GM23338 (cell line): ENCODE measurements at regions not wholly inside any gene's neighbourhood (a gene's known extent, or its start where the extent isn't known, plus 50 kb on each side); places are given as distances from the start of the nearest gene placed in this dataset.

Experiments
- ATAC-seq: fragments of 200-7000 bp; cut with Tn5 transposase; 3 replicates; pipeline ENCODE4 v1.9.1; 2020
- DNase-seq: peaks from one replicate; pipeline ENCODE4 v3.0.0-alpha.2; 2015; ENCODE audit warnings: low spot score
- H2AFZ ChIP-seq: fragments of 200-600 bp; sonication (generic); 2 replicates; pipeline ENCODE4 v1.8.0; 2016; ENCODE audit warnings: antibody characterized with exemption, mild to moderate bottlenecking, moderate library complexity
- H3F3A ChIP-seq: fragments of 200-600 bp; sonication (generic); replicated peaks from 2 replicates; pipeline ENCODE4 v1.8.0; 2017; ENCODE audit warnings: antibody characterized with exemption, mixed run types, low read depth
- H3K27ac ChIP-seq: fragments of 200-600 bp; sonication (generic); 2 replicates; pipeline ENCODE4 v1.6.1; 2016; ENCODE audit warnings: low read depth
- H3K27me3 ChIP-seq: fragments of 200-600 bp; sonication (generic); 2 replicates; pipeline ENCODE4 v1.8.0; 2016; ENCODE audit warnings: mild to moderate bottlenecking, mixed run types, moderate library complexity; ENCODE audit not compliant: insufficient read depth
- H3K36me3 ChIP-seq: fragments of 200-600 bp; sonication (generic); 2 replicates; pipeline ENCODE4 v1.8.0; 2016; ENCODE audit warnings: mild to moderate bottlenecking; ENCODE audit not compliant: insufficient read depth
- H3K4me1 ChIP-seq: fragments of 200-600 bp; sonication (generic); 2 replicates; pipeline ENCODE4 v1.8.0; 2016; ENCODE audit warnings: mild to moderate bottlenecking, moderate library complexity; ENCODE audit not compliant: insufficient read depth
- H3K4me2 ChIP-seq: fragments of 200-600 bp; sonication (generic); 2 replicates; pipeline ENCODE4 v1.7.1; 2017; ENCODE audit warnings: mixed run types
- H3K4me3 ChIP-seq: fragments of 200-600 bp; sonication (generic); 2 replicates; pipeline ENCODE4 v1.6.1; 2016; ENCODE audit warnings: mixed run types
- H3K79me2 ChIP-seq: fragments of 200-600 bp; sonication (generic); replicated peaks from 2 replicates; pipeline ENCODE4 v1.8.0; 2017; ENCODE audit warnings: mild to moderate bottlenecking; ENCODE audit not compliant: insufficient read depth
- H3K9me2 ChIP-seq: fragments of 200-600 bp; sonication (generic); 2 replicates; pipeline ENCODE4 v1.8.0; 2017; ENCODE audit not compliant: insufficient read depth
- H4K20me1 ChIP-seq: fragments of 200-600 bp; sonication (generic); replicated peaks from 2 replicates; pipeline ENCODE4 v1.8.0; 2017; ENCODE audit warnings: mild to moderate bottlenecking; ENCODE audit not compliant: insufficient read depth
- H3K27ac Mint-ChIP-seq: 2 replicates; pipeline ENCODE4 v1.8.0; 2020; ENCODE audit warnings: inconsistent platforms, mild to moderate bottlenecking, moderate library complexity, mixed read lengths
- H3K27me3 Mint-ChIP-seq: 3 replicates; pipeline ENCODE4 v1.8.0; 2022; ENCODE audit warnings: low read depth, mild to moderate bottlenecking, moderate library complexity, mixed read lengths, inconsistent platforms; ENCODE audit not compliant: insufficient read depth, poor library complexity
- H3K36me3 Mint-ChIP-seq: 3 replicates; pipeline ENCODE4 v1.8.0; 2021; ENCODE audit warnings: low read depth, mild to moderate bottlenecking, inconsistent platforms, moderate library complexity, mixed read lengths
- H3K4me1 Mint-ChIP-seq: 3 replicates; pipeline ENCODE4 v1.8.0; 2020; ENCODE audit warnings: mild to moderate bottlenecking, inconsistent platforms, mixed read lengths
- H3K4me3 Mint-ChIP-seq: 3 replicates; pipeline ENCODE4 v1.8.0; 2021; ENCODE audit warnings: moderate library complexity, mild to moderate bottlenecking, inconsistent platforms, mixed read lengths
- H3K9me3 Mint-ChIP-seq: 3 replicates; pipeline ENCODE4 v1.8.0; 2020; ENCODE audit warnings: moderate library complexity, mild to moderate bottlenecking, inconsistent platforms, mixed read lengths
- CREB1 ChIP-seq: fragments of 250-450 bp; sonication (Bioruptor Pico); IDR thresholded peaks from 2 replicates; pipeline ENCODE4 v1.5.0; 2020; ENCODE audit warnings: low read depth, mild to moderate bottlenecking, moderate library complexity
- CTCF ChIP-seq, 2 experiments: fragments of 200-600 bp in 1 of 2; sonication (generic) in 1 of 2; conservative IDR thresholded peaks; 2 replicates each; pipeline versions ENCODE4 v1.5.1 to v1.6.1; 2016 to 2017; ENCODE audit warnings: antibody characterized with exemption in 2 of 2, low read depth in 2 of 2, mild to moderate bottlenecking in 2 of 2, moderate library complexity in 1 of 2
- EZH2 ChIP-seq: fragments of 200-600 bp; sonication (generic); IDR thresholded peaks from one replicate; pipeline ENCODE4 v1.8.0; 2017; ENCODE audit warnings: antibody characterized with exemption, mild to moderate bottlenecking, low read depth; ENCODE audit not compliant: unreplicated experiment
- EZH2phosphoT487 ChIP-seq: fragments of 200-600 bp; sonication (generic); IDR thresholded peaks from one replicate; pipeline ENCODE4 v1.8.1; 2018; ENCODE audit warnings: antibody characterized with exemption; ENCODE audit not compliant: unreplicated experiment
- JUNB ChIP-seq: IDR thresholded peaks from one replicate; pipeline ENCODE4 v1.6.1; 2016; ENCODE audit warnings: antibody characterized with exemption; ENCODE audit not compliant: unreplicated experiment
- REST ChIP-seq: IDR thresholded peaks from one replicate; pipeline ENCODE4 v1.6.1; 2018; ENCODE audit warnings: antibody characterized with exemption; ENCODE audit not compliant: unreplicated experiment
- STAT1 ChIP-seq: IDR thresholded peaks from one replicate; pipeline ENCODE4 v1.6.1; 2016; ENCODE audit warnings: antibody characterized with exemption; ENCODE audit not compliant: unreplicated experiment
- ZNF114 ChIP-seq: fragments of 250-450 bp; sonication (Bioruptor Pico); IDR thresholded peaks from 2 replicates; pipeline ENCODE4 v1.5.0; 2020; ENCODE audit warnings: mild to moderate bottlenecking, moderate library complexity
- ZNF331 ChIP-seq: fragments of 250-450 bp; sonication (Bioruptor Pico); IDR thresholded peaks from 2 replicates; pipeline ENCODE4 v1.5.0; 2020; ENCODE audit warnings: low read depth, mild to moderate bottlenecking, moderate library complexity

GRCh38 chr5:120386981-120387380, 77.1 kb upstream of the PRR16 start (continued):
- TF ChIP-seq REST (no peak), STAT1 (no peak)

- H3K36me3 Mint-ChIP-seq: no peaks in the 10 kb centered on the region
- no peak overlapping the region for H3K4me2 ChIP-seq
- H3K27me3 ChIP-seq: no peaks in the 10 kb centered on the region
- no peaks in the 10 kb centered on the region for H3K79me2 ChIP-seq
- H3K4me1 Mint-ChIP-seq: no peaks in the 10 kb centered on the region
- no peaks in the 10 kb centered on the region for H3K27me3 Mint-ChIP-seq
- no peak overlapping the region for H3K4me3 Mint-ChIP-seq
- ATAC-seq (no peak), DNase-seq (no peak)
- no peaks in the 10 kb centered on the region for H4K20me1 ChIP-seq
- no peak overlapping the region for H3K27ac ChIP-seq
- H3K9me3 Mint-ChIP-seq: no peaks in the 10 kb centered on the region
- H3K27ac Mint-ChIP-seq: no peak overlapping the region
- no peak overlapping the region for H3K4me3 ChIP-seq
- no peaks in the 10 kb centered on the region for H3K4me1 ChIP-seq
- no peaks in the 10 kb centered on the region for H3F3A ChIP-seq
- no peaks in the 10 kb centered on the region for H3K36me3 ChIP-seq
- no peak overlapping the region for H2AFZ ChIP-seq
- no peaks in the 10 kb centered on the region for H3K9me2 ChIP-seq
- TF ChIP-seq EZH2phosphoT487 (no peak), EZH2 (no peak), ZNF331 (CRISPR knock-in tag) (no peak), STAT1 (no peak), ZNF114 (CRISPR knock-in tag) (no peak), JUNB (no peak), REST (no peak), CREB1 (no peak), CTCF (conservative IDR thresholded peaks at IDR 0.05; ENCODE audit: low read depth in 2 of 2) (no peak)
These were observed 75.9 kb upstream of the PRR16 start for GRCh38 chr5:120388016-120388781.
